Tibial nerve (tissue), 4 donors: ENCODE measurements at regions not wholly inside any gene's neighbourhood (a gene's known extent, or its start where the extent isn't known, plus 50 kb on each side); places are given as distances from the start of the nearest gene placed in this dataset.

Source experiments
- DNase-seq, 2 donors: peaks; one replicate each; pipeline ENCODE4 v3.0.0-alpha.2; 2019; ENCODE audit warnings: low spot score in 2 of 2
- H3K27ac ChIP-seq, 4 donors: fragments of 200-600 bp; sonication (generic) in 3 of 4; one replicate each; pipeline ENCODE4 v1.5.1; 2017 to 2019; ENCODE audit warnings: mild to moderate bottlenecking in 1 of 4
- H3K27me3 ChIP-seq, 2 donors: fragments of 200-600 bp; sonication (generic) in 1 of 2; one replicate each; pipeline versions ENCODE4 v1.5.1 to v1.6.0; 2017 to 2019
- H3K36me3 ChIP-seq, 3 donors: fragments of 200-600 bp; sonication (generic); one replicate each; pipeline ENCODE4 v1.5.1; 2018 to 2019
- H3K4me1 ChIP-seq, 4 donors: fragments of 200-600 bp; sonication (generic) in 3 of 4; one replicate each; pipeline ENCODE4 v1.5.1; 2017 to 2019
- H3K4me3 ChIP-seq, 4 donors: fragments of 200-600 bp; sonication (generic) in 3 of 4; one replicate each; pipeline ENCODE4 v1.5.1; 2017 to 2019; ENCODE audit warnings: mild to moderate bottlenecking in 1 of 4, moderate library complexity in 1 of 4
- H3K9me3 ChIP-seq, 4 donors: fragments of 200-600 bp; sonication (generic) in 3 of 4; one replicate each; pipeline ENCODE4 v1.5.1; 2017 to 2019
- CTCF ChIP-seq, 5 experiments: fragments of 200-600 bp in 3 of 5; fragments of 450-650 bp in 2 of 5; sonication (generic) in 3 of 5; IDR thresholded peaks; one replicate each; pipeline ENCODE4 v1.5.1; 2016 to 2019; ENCODE audit warnings: antibody characterized with exemption in 5 of 5, mild to moderate bottlenecking in 3 of 5, moderate library complexity in 2 of 5
- EP300 ChIP-seq, 2 donors: sonication (generic); formaldehyde crosslinking; IDR thresholded peaks; one replicate each; pipeline ENCODE4 v1.6.1; 2017; ENCODE audit warnings: antibody characterized with exemption in 2 of 2, mild to moderate bottlenecking in 1 of 2
- POLR2A ChIP-seq, 2 donors: fragments of 450-650 bp; IDR thresholded peaks; one replicate each; pipeline ENCODE4 v1.6.1; 2017; ENCODE audit warnings: antibody characterized with exemption in 2 of 2, mild to moderate bottlenecking in 2 of 2, moderate library complexity in 2 of 2
- WGBS, 2 donors: methylation state at CpG; one replicate each; pipeline ENCODE4 v1.1.5; 2018; 5-methylcytosine and 5-hydroxymethylcytosine counted together

- no peaks in the 10 kb centered on the region for H3K9me3 ChIP-seq
- H3K4me3 ChIP-seq: no peak overlapping the region
- no peak overlapping the region for H3K27ac ChIP-seq
- H3K36me3 ChIP-seq: no peaks in the 10 kb centered on the region
- no peaks in the 10 kb centered on the region for H3K4me1 ChIP-seq
- DNase-seq: no peak
- TF ChIP-seq EP300 (IDR thresholded peaks at IDR 0.05): no peak
- no peak for TF ChIP-seq CTCF (IDR thresholded peaks at IDR 0.05)
- no peak for TF ChIP-seq POLR2A (IDR thresholded peaks at IDR 0.05)
- no peaks in the 10 kb centered on the region for H3K27me3 ChIP-seq
- 86 to 89% methylated on average over 1 of the region's 1 CpG for WGBS, 2 donors
These were observed 186.0 kb upstream of the ADRA1B start for GRCh38 chr5:159730285-159730684.

GRCh38 chr5:159732220-159732619, 184.1 kb upstream of the ADRA1B start:
- no peak overlapping the region for H3K4me3 ChIP-seq
- no peaks in the 10 kb centered on the region for H3K36me3 ChIP-seq
- no peaks in the 10 kb centered on the region for H3K27me3 ChIP-seq
- H3K27ac ChIP-seq: no peak overlapping the region
- no peak for DNase-seq
- 79 to 85% methylated on average over 4 of the region's 4 CpGs for WGBS, 2 donors
- no peaks in the 10 kb centered on the region for H3K4me1 ChIP-seq
- no peaks in the 10 kb centered on the region for H3K9me3 ChIP-seq
- TF ChIP-seq CTCF (IDR thresholded peaks at IDR 0.05): no peak
- TF ChIP-seq POLR2A (IDR thresholded peaks at IDR 0.05): no peak
- no peak for TF ChIP-seq EP300 (IDR thresholded peaks at IDR 0.05)

GRCh38 chr5:159734366-159734765, 181.9 kb upstream of the ADRA1B start:
- Histone ChIP-seq H3K4me1 (no peaks in the 10 kb centered on the region), H3K27ac (no peak overlapping the region), H3K36me3 (no peaks in the 10 kb centered on the region), H3K27me3 (no peaks in the 10 kb centered on the region), H3K4me3 (no peak overlapping the region), H3K9me3 (no peaks in the 10 kb centered on the region)
- TF ChIP-seq EP300 (IDR thresholded peaks at IDR 0.05) (no peak), CTCF (IDR thresholded peaks at IDR 0.05) (no peak), POLR2A (IDR thresholded peaks at IDR 0.05) (no peak)
- 78 to 88% methylated on average over 2 of the region's 2 CpGs for WGBS, 2 donors
- DNase-seq: no peak

- no peaks in the 10 kb centered on the region for H3K4me1 ChIP-seq
- no peak overlapping the region for H3K4me3 ChIP-seq
- H3K27me3 ChIP-seq: no peaks in the 10 kb centered on the region
- DNase-seq: no peak
- H3K9me3 ChIP-seq: no peaks in the 10 kb centered on the region
- no peak for TF ChIP-seq POLR2A (IDR thresholded peaks at IDR 0.05)
- no peak for TF ChIP-seq EP300 (IDR thresholded peaks at IDR 0.05)
- TF ChIP-seq CTCF (IDR thresholded peaks at IDR 0.05): no peak
- no peak overlapping the region for H3K27ac ChIP-seq
- WGBS, 2 donors: 66 to 79% methylated on average over 2 of the region's 2 CpGs
- H3K36me3 ChIP-seq: no peaks in the 10 kb centered on the region
These were observed 181.2 kb upstream of the ADRA1B start for GRCh38 chr5:159735036-159735435.

GRCh38 chr5:159735749-159736660, 180.3 kb upstream of the ADRA1B start:
- TF ChIP-seq POLR2A (IDR thresholded peaks at IDR 0.05) (no peak), CTCF (IDR thresholded peaks at IDR 0.05) (no peak), EP300 (IDR thresholded peaks at IDR 0.05) (no peak)
- no peaks in the 10 kb centered on the region for H3K36me3 ChIP-seq
- H3K4me1 ChIP-seq: no peaks in the 10 kb centered on the region
- H3K9me3 ChIP-seq: no peaks in the 10 kb centered on the region
- H3K27me3 ChIP-seq: no peaks in the 10 kb centered on the region
- 84 to 87% methylated on average over 8 of the region's 8 CpGs for WGBS, 2 donors
- no peak overlapping the region for H3K4me3 ChIP-seq
- no peak overlapping the region for H3K27ac ChIP-seq
- DNase-seq: no peak
